Colon (tissue), 2 donors: ENCODE measurements at regions not wholly inside any gene's neighbourhood (a gene's known extent, or its start where the extent isn't known, plus 50 kb on each side); places are given as distances from the start of the nearest gene placed in this dataset.
"Not testable (repeated sequence)": the region's sequence is repeated elsewhere in the genome, so short reads cannot be mapped to it uniquely, and the experiment has no call there.

ENCODE experiments used
- FAIRE-seq: peaks from 2 replicates; lab custom pipeline; 2012; peaks lifted over from hg19 to GRCh38; lab: Jason Lieb, UNC
- donor health status: control.
- donor health status: control.

GRCh38 chr3:144831955-144832716 is 860.5 kb downstream of the DIPK2A start:
- no peak for FAIRE-seq

GRCh38 chr3:144839991-144840390 is 868.4 kb downstream of the DIPK2A start:
- FAIRE-seq, result no peak

GRCh38 chr3:144840866-144841265 is 869.2 kb downstream of the DIPK2A start:
- FAIRE-seq, result no peak

- no peak for FAIRE-seq
Observed at GRCh38 chr3:144843099-144843498, 871.5 kb downstream of the DIPK2A start.

- FAIRE-seq, result no peak
Observed at GRCh38 chr3:144852999-144853398, 881.4 kb downstream of the DIPK2A start.

GRCh38 chr3:144854020-144854419 is 882.4 kb downstream of the DIPK2A start:
- FAIRE-seq, result not testable (repeated sequence)

GRCh38 chr3:144859161-144859560 is 887.5 kb downstream of the DIPK2A start:
- no peak for FAIRE-seq

- no peak for FAIRE-seq
Observed at GRCh38 chr3:144864646-144865045, 893.0 kb downstream of the DIPK2A start.

GRCh38 chr3:144865948-144866347 is 894.3 kb downstream of the DIPK2A start:
- no peak for FAIRE-seq

- FAIRE-seq, result no peak
Observed at GRCh38 chr3:144866476-144866875, 894.9 kb downstream of the DIPK2A start.

GRCh38 chr3:144868506-144868905 is 896.9 kb downstream of the DIPK2A start:
- FAIRE-seq, result no peak

GRCh38 chr3:144873066-144873465 is 901.4 kb downstream of the DIPK2A start:
- FAIRE-seq, result no peak

GRCh38 chr3:144875211-144875610 is 903.6 kb downstream of the DIPK2A start:
- FAIRE-seq, result no peak

- no peak for FAIRE-seq
Observed at GRCh38 chr3:144877356-144877755, 905.7 kb downstream of the DIPK2A start.

- no peak for FAIRE-seq
Observed at GRCh38 chr3:144879701-144880100, 908.1 kb downstream of the DIPK2A start.

- no peak for FAIRE-seq
Observed at GRCh38 chr3:144893980-144894379, 922.4 kb downstream of the DIPK2A start.

- no peak for FAIRE-seq
Observed at GRCh38 chr3:144894576-144894975, 923.0 kb downstream of the DIPK2A start.

GRCh38 chr3:144900366-144900765 is 928.7 kb downstream of the DIPK2A start:
- no peak for FAIRE-seq

GRCh38 chr3:144907581-144907980 is 936.0 kb downstream of the DIPK2A start:
- not testable (repeated sequence) for FAIRE-seq

- no peak for FAIRE-seq
Observed at GRCh38 chr3:144912968-144913367, 941.3 kb downstream of the DIPK2A start.

- FAIRE-seq, result no peak
Observed at GRCh38 chr3:144915202-144915601, 943.6 kb downstream of the DIPK2A start.

- FAIRE-seq, result no peak
Observed at GRCh38 chr3:144921710-144922109, 950.1 kb downstream of the DIPK2A start.

- no peak for FAIRE-seq
Observed at GRCh38 chr3:144923046-144923775, 951.6 kb downstream of the DIPK2A start.

GRCh38 chr3:144930431-144930830 is 958.8 kb downstream of the DIPK2A start:
- FAIRE-seq, result no peak
